Stimulated activated CD4-positive, alpha-beta T cell treated with anti-CD3 and anti-CD28 coated beads, Interleukin-12 subunit alpha, Interleukin-12 subunit beta, amount 100 ng/mL, for 24 hours (primary cell): ENCODE measurements at regions not wholly inside any gene's neighbourhood (a gene's known extent, or its start where the extent isn't known, plus 50 kb on each side); places are given as distances from the start of the nearest gene placed in this dataset.
"Not testable (repeated sequence)": the region's sequence is repeated elsewhere in the genome, so short reads cannot be mapped to it uniquely, and the experiment has no call there.

Experiments used
- DNase-seq, 2 experiments: peaks; one replicate each; pipeline ENCODE4 v3.0.0-alpha.2; 2020; ENCODE audit warnings: low read depth in 2 of 2

GRCh38 chr6:4677011-4677750 is 99.0 kb upstream of the CDYL start:
- no peak for DNase-seq

GRCh38 chr6:4676016-4676415 is 100.2 kb upstream of the CDYL start:
- no peak for DNase-seq

GRCh38 chr6:4675121-4675520 is 101.1 kb upstream of the CDYL start:
- no peak for DNase-seq

- no peak for DNase-seq
These were observed 102.3 kb upstream of the CDYL start for GRCh38 chr6:4673861-4674260.

- DNase-seq: no peak
These were observed 103.4 kb upstream of the CDYL start for GRCh38 chr6:4672772-4673171.

GRCh38 chr6:4671587-4672115 is 104.6 kb upstream of the CDYL start:
- DNase-seq: no peak

GRCh38 chr6:4670824-4671409 is 105.3 kb upstream of the CDYL start:
- no peak for DNase-seq

- no peak for DNase-seq
These were observed 105.9 kb upstream of the CDYL start for GRCh38 chr6:4670290-4670689.

GRCh38 chr6:4668271-4669179 is 107.7 kb upstream of the CDYL start:
- DNase-seq: no peak

GRCh38 chr6:4667591-4667990 is 108.6 kb upstream of the CDYL start:
- no peak for DNase-seq

- DNase-seq: no peak
These were observed 109.2 kb upstream of the CDYL start for GRCh38 chr6:4666886-4667513.

- no peak for DNase-seq
These were observed 110.5 kb upstream of the CDYL start for GRCh38 chr6:4665489-4666417.

- DNase-seq: no peak
These were observed 111.3 kb upstream of the CDYL start for GRCh38 chr6:4664911-4665310.

- DNase-seq: no peak
These were observed 112.0 kb upstream of the CDYL start for GRCh38 chr6:4664117-4664626.

- DNase-seq: no peak
These were observed 113.3 kb upstream of the CDYL start for GRCh38 chr6:4662886-4663285.

GRCh38 chr6:4661391-4661790 is 114.8 kb upstream of the CDYL start:
- DNase-seq: no peak

GRCh38 chr6:4660377-4661321 is 115.6 kb upstream of the CDYL start:
- DNase-seq: no peak

- not testable (repeated sequence) for DNase-seq
These were observed 116.5 kb upstream of the CDYL start for GRCh38 chr6:4659719-4660118.

GRCh38 chr6:4658486-4658885 is 117.7 kb upstream of the CDYL start:
- no peak for DNase-seq
